Sigmoid colon (tissue), 4 donors: ENCODE measurements at regions not wholly inside any gene's neighbourhood (a gene's known extent, or its start where the extent isn't known, plus 50 kb on each side); places are given as distances from the start of the nearest gene placed in this dataset.

Experiments used
- CTCF ChIP-seq, 4 experiments: fragments of 450-650 bp in 3 of 4; fragments of 200-600 bp in 1 of 4; IDR thresholded peaks; one replicate each; pipeline ENCODE4 v1.5.1; 2016 to 2019; ENCODE audit warnings: antibody characterized with exemption in 4 of 4, mild to moderate bottlenecking in 3 of 4, moderate library complexity in 2 of 4
- POLR2A ChIP-seq, 2 donors: fragments of 450-650 bp; IDR thresholded peaks; one replicate each; pipeline ENCODE4 v1.6.1; 2016; ENCODE audit warnings: antibody characterized with exemption in 2 of 2, mild to moderate bottlenecking in 2 of 2, moderate library complexity in 2 of 2
- POLR2AphosphoS5 ChIP-seq, 4 donors: sonication (generic); formaldehyde crosslinking; IDR thresholded peaks; one replicate each; pipeline ENCODE4 v1.6.1; 2017; ENCODE audit warnings: antibody characterized with exemption in 4 of 4

- TF ChIP-seq POLR2A (IDR thresholded peaks at IDR 0.05): no peak
- TF ChIP-seq POLR2AphosphoS5 (IDR thresholded peaks at IDR 0.05): no peak
- no peak for TF ChIP-seq CTCF (IDR thresholded peaks at IDR 0.05)
These were observed 125.3 kb upstream of the PACRGL start for GRCh38 chr4:20574986-20575385.
